HEK293 (cell line): ENCODE measurements at regions not wholly inside any gene's neighbourhood (a gene's known extent, or its start where the extent isn't known, plus 50 kb on each side); places are given as distances from the start of the nearest gene placed in this dataset.

Experiments
- CTCF ChIP-seq: fragments of 450-650 bp; formaldehyde crosslinking; IDR thresholded peaks from 2 replicates; pipeline ENCODE4 v1.5.1; 2016; ENCODE audit warnings: missing biosample characterization, missing genetic modification characterization
- YY1 ChIP-seq: fragments of 450-650 bp; formaldehyde crosslinking; IDR thresholded peaks from 2 replicates; pipeline ENCODE4 v1.5.1; 2018; ENCODE audit warnings: missing biosample characterization, missing genetic modification characterization
- ZBTB26 ChIP-seq: fragments of 450-650 bp; formaldehyde crosslinking; optimal IDR thresholded peaks from 2 replicates; pipeline ENCODE3; 2016; ENCODE audit warnings: missing biosample characterization, mild to moderate bottlenecking, missing genetic modification characterization
- ZNF239 ChIP-seq: fragments of 450-650 bp; formaldehyde crosslinking; IDR thresholded peaks from 2 replicates; pipeline ENCODE4 v1.5.1; 2016; ENCODE audit warnings: missing biosample characterization, missing genetic modification characterization

- no peak for TF ChIP-seq CTCF
- no peak for TF ChIP-seq ZNF239 (tag by site-specific recombination)
- no peak for TF ChIP-seq ZBTB26 (tag by site-specific recombination)
- TF ChIP-seq YY1 (tag by site-specific recombination), result no peak
These were observed 117.5 kb upstream of the NCKAP5 start for GRCh38 chr2:133685636-133686215.
